ENCODE measurements at regions not wholly inside any gene's neighbourhood (a gene's known extent, or its start where the extent isn't known, plus 50 kb on each side); places are given as distances from the start of the nearest gene placed in this dataset.

- no peak for TF ChIP-seq YY1 (IDR thresholded peaks at IDR 0.05; ENCODE audit: insufficient read depth, insufficient read length)
- TF ChIP-seq ZNF274 (IDR thresholded peaks at IDR 0.05; ENCODE audit: low read depth, low read length) = no peak
- no peak for TF ChIP-seq SUZ12 (IDR thresholded peaks at IDR 0.05; ENCODE audit: extremely low read depth, insufficient read depth, insufficient read length)
Measured at GRCh38 chr15:70257573-70258248, 160.0 kb upstream of the TLE3 start.

All from NT2/D1 (cell line).